ENCODE measurements at regions not wholly inside any gene's neighbourhood (a gene's known extent, or its start where the extent isn't known, plus 50 kb on each side); places are given as distances from the start of the nearest gene placed in this dataset.
"Not testable (repeated sequence)": the region's sequence is repeated elsewhere in the genome, so short reads cannot be mapped to it uniquely, and the experiment has no call there.

DNA sequence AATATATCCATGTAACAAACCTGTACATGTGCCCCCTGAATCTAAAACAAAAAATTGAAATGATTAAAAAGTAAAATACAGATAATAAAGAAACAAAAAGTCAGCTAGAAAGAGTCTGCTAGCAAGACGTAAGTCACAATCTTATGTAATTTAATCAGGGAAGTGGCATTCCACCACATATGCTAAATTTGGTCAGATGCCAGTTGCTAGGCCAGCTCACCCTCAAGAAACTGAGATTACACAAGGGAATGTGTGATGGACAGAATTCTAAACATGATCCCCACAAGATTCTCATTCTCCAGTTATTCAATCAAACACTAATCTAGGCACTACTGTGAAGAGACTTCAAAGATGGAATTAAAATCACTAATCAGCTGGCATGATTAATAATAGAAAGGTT, 689.3 kb downstream of the CENPC start:
- no peak for DNase-seq (ENCODE audit: low read depth in 2 of 2, low spot score in 1 of 2)

DNA sequence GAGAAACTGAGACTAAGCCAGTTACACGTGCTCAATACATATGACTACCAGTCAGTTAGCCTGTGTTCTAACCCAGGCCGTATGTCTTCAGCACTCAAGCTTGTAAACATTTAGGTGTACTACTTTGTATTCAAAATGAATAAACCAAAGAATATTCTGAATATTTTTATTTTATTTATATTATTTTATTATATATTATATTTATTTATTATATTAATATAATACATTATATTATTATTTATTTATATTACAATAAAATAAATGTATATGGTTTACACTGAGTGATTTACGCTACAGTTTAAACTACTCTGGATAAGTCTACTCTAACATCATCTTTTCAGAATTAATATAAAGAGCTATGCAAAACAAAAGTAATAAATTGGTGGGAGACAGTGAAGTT, 691.5 kb downstream of the CENPC start:
- DNase-seq (ENCODE audit: low read depth in 2 of 2, low spot score in 1 of 2): no peak

DNA sequence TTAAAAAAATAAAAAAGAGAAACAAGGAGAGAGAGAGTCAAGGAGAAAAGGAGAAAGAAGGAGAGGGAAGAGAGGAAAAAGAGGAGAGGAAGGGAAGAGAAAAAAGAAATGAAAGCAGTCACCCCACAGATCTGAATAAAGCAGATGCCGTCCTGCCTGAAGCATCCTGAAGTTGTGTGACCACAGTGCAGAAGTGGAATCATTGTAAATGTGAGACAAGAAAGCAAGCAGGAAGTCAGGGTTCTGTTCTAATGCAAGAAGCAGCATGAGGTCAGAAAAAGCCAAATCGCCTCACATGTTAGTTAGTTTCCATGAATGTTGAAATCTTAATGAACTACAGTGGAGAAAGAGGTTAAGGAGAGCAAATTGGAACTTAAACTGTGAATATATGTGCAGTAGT, 692.5 kb downstream of the CENPC start:
- no peak for DNase-seq (ENCODE audit: low read depth in 2 of 2, low spot score in 1 of 2)

DNA sequence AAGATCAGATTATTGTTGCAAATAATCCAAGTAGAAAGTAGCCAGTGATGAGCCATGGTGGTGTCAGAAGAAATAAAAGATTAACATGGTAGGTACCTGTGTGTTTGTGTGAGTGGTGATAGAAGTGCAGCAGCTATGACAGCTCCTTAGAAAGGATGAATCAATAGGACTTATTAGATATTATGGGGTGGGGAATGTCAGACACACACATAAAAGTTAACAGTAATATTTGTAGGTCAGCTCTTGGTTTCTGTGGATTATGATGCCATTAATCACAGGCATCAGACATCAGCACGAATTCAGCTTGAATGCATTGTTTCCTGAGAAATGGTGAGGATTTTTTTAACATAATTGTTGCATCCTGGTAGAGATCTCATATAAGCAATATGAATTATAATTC, 695.7 kb downstream of the CENPC start:
- no peak for DNase-seq (ENCODE audit: low read depth in 2 of 2, low spot score in 1 of 2)

DNA sequence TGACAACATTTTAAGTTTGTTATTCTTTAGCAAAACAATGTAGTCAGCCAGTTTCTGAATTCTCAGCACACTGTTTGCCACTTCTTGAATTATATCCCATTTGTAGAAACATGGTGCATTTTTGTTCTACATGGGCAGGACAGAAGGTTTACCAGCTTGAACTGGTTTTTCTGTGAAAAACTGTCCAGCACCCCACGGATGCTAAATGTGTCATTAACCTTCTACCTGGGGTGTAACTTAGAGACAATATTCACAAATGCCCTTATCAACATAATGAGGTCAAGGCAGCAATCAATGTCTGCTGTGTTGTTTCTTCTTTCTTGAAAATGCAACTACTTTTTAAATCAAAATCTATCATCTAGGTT, 702.6 kb downstream of the CENPC start:
- no peak for DNase-seq (ENCODE audit: low read depth in 2 of 2, low spot score in 1 of 2)

DNA sequence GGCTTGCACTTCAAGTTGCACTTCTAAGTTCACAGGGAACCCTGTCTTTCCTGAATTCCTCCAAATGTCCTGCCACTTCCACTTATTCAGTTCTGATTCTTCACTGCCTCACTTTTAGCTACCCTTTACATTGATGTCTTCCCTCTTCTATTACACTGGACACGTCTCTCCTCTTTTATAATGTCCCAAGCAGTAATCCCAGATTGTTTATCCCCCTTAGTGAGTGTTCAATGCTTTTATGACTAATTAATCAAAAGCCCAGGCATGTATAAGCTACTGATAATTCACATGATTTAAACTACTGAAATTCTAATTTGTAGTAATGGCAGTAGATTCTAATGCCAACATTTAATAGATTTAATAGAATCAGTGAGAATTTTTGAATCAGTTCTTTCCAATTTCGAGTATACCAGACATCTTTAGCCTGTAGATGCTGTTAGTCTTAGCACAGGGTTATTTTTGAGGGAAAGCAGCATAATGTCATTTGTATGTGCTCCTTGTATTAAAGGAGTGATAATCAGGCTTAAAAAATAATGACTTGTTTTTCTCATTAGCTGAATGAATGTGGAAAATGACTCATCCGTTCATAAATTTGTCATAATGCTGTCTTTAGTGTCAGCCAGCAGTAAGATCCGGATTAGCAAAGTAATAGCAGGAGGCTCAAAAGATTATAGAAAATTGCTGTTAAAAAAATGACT, 703.1 kb downstream of the CENPC start:
- DNase-seq (ENCODE audit: low read depth in 2 of 2, low spot score in 1 of 2): no peak

DNA sequence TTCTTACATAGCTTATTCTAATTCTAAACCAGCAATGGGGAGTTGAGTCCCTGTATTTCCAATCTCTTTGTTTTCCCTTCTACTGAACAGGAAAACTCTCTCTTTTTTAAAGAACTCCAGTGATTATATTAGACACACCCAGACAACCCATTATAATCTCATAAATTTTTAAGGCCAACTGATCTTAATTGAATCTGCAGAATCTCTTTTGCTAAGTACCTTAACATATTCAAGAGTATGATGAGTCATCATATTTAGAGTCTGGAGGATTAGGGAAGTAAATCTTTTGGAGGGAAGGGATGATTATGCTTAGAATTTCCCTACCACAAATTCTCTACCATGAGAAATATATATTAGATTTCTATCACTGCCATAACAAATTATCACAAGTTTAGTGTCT, 705.1 kb downstream of the CENPC start:
- no peak for DNase-seq (ENCODE audit: low read depth in 2 of 2, low spot score in 1 of 2)

DNA sequence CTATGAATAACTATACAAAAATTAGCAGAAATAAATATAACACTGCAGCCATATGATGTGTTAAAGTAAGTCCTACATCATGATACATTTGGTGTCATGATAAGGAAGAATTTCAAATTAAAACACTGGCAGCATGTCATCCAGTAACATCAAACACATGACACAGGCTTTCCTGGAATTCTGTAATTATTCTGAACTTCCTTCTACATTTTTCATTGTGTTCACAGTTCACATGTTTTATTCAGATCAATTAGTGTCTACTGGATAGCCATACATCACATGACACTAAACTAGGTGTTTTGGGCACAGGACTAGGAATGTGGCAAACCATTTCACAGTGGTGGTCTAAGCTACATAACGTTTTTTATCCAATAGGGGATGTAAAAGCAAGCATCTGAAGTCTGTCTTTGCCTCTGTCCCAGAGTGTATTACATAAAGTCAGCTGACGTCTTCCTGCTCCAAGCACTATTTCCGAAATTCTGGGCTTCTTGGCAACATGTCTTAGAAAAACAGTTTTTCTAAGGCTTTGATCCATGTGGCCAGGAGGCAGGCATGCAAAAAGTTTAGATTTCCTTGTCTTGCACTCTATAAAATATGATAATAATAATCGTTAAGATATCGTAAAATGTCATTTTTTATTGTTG, 707.9 kb downstream of the CENPC start:
- no peak for DNase-seq (ENCODE audit: low read depth in 2 of 2, low spot score in 1 of 2)

DNA sequence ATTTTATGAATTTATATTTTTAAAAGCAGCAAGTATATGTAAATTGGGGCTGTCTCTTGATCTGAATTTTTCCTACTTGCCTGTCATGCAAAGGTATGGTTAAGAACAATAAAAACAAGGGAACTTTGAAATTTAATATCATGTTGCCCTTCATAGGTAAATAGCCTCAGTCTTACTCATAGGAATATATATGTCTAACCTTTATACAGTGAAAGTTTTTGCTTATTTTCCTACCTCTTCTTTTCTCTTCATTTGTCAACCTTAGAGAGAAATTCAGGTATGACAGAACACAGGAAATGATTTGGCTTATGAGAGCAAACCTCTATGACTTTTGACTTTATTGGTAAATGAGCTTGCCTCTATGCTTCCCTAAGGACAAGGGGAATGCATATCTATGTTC, 716.0 kb downstream of the CENPC start:
- DNase-seq (ENCODE audit: low read depth in 2 of 2, low spot score in 1 of 2): no peak

DNA sequence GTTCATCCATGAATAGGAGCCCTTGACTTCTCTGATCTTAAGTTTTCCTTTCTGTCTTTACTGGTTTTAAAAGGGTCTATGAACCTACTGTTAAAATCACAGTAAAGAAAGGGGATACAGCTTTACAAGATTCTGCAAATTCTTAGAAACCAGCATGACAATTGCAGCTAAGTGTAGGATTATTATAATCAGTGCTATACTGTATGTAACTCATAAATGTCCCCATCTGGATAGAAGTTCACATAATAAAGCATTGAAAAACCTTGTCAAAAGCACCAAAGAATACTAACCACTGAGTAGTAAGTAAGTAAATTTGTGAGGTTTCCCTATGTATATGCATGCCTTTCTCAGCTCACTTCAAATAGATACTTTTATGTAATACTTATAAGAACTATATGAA, 724.6 kb downstream of the CENPC start:
- DNase-seq (ENCODE audit: low read depth in 2 of 2, low spot score in 1 of 2): no peak

DNA sequence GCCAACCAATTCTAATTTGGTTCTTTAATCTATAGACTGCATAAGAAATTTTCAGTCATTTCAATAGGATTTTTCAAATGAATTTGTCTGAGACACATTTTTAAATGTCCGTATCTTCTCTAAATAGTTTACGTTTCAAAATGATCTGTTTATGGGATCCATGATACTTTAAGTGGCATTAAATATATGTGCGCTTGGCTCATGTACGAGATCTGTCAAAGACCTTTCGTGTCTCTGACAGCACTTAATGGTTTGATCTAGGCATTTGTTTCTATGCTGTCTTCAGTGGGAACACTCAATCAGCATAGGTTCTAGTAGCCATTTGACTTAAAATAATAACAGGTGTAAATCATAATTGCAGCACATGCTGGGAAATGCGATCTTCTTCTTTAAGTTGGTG, 731.0 kb downstream of the CENPC start:
- DNase-seq (ENCODE audit: low read depth in 2 of 2, low spot score in 1 of 2): no peak

DNA sequence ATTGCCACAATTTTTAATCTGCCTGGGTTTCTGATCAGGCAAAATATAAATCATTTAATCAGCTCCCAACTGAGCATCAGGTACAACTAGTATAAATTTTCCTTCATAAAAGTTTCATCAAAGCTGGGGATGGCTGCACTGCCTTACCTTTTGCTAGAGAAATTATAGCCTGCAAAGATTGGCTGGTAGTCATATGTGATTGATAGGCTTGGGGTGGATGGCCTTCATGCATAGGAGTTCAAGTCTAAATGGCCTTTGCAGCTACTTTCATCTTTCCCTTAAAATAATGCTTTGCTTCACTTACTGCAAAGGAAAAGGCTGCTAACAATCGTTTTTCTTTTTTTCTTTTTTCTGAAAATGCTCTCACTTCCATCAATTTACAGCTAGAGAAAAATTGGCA, 739.7 kb downstream of the CENPC start:
- no peak for DNase-seq (ENCODE audit: low read depth in 2 of 2, low spot score in 1 of 2)

DNA sequence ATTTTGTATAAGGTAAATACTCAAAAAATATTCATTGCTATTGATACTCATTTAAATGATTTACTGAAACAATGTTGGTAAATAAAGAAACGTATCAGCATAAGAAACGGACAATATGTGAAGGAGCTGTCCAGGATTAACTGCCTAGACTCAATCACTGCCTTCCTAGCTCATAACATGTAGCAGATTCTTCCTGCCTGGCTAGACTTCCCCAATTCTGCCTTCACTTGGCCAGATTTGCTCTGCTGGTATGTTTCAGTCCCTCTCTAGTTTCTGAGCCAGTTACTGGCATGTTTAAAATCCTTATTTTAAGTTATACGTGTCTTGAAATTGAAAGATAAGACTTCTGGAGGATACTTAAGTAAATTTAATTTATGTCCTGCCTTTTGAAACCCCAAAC, 740.3 kb downstream of the CENPC start:
- DNase-seq (ENCODE audit: low read depth in 2 of 2, low spot score in 1 of 2): no peak

DNA sequence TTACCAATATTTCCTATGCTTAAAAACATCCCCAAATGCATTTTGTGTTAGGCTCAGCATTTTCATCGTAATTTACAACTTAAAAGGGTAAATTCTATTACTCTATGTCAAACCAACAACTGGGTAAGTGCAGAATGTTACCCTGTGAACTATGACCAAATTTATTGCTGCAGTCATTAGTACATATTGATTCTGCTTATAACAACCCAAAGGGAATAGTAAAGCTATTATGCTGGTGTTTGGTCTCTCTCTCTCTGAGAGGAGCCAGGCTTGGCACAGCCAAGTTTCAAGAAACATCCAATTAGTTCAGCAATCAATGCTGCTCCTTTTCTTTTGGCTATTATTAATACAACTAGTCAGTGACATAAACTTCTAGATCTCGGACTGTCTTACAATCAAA, 747.7 kb downstream of the CENPC start:
- no peak for DNase-seq (ENCODE audit: low read depth in 2 of 2, low spot score in 1 of 2)

DNA sequence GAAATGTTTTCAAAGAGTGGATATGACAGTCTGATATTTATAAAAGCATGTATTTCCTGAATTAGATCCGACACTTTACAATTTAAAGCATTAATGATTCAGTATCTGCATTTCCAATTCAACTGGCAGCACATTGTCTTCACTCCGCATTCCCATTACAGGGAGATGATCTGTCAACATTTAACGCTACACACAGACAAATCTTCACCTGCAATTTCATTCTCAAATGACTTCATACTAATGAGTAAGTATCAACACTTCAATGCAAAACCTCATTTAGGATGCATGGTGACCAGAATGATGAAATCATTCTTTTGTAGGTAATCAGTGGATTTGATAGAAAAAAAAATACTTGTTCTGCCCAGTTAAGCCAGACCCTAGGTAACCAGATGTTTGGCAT, 749.6 kb downstream of the CENPC start:
- DNase-seq (ENCODE audit: low read depth in 2 of 2, low spot score in 1 of 2): no peak

DNA sequence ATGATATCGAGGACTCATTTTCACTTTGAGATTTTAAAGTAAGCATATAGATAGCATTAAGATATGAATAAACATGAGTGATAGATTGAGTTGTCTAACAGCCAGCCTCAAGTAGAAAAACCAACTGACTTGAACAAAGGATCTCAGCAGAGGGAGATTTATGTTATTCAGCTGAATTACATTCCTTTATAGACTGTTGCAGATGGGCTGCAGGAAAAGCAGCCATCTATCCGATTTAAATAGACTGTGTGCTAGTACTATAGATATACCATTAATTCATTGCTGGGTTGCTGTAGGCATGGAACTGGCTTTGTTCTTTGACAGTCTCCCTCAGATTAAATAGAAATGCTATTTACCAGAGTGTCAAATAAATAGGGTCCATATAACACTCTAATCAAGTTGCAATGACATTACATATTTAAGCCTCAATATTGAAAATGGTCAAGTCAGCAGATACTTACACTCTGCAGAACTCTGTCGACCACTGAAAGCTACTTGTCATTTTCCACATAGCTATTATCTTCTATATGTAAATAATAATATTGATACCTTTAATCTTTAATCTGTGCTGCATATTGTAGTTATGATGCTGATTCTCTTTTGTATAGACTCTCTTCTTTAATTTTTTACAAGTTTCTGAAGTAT, 750.8 kb downstream of the CENPC start:
- no peak for DNase-seq (ENCODE audit: low read depth in 2 of 2, low spot score in 1 of 2)

DNA sequence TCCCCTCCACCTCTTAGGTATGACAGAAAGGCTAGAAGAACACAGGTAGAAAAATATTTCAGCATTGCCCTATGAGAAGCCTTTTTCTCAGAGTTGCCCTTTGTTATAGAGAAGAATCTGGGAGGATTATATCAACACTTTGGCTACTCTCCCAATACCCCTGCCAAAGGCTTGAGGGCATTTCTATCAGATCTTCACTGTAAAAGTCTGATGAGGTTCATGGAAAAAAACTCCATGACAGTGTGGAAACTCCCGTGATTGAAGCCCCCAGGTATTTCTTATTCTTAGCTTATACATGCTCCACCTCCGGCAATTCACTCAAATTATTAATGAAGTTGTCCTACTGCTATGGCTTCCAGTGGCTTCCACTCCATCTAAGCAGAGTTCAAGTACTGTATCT, 753.6 kb downstream of the CENPC start:
- DNase-seq (ENCODE audit: low read depth in 2 of 2, low spot score in 1 of 2): no peak

DNA sequence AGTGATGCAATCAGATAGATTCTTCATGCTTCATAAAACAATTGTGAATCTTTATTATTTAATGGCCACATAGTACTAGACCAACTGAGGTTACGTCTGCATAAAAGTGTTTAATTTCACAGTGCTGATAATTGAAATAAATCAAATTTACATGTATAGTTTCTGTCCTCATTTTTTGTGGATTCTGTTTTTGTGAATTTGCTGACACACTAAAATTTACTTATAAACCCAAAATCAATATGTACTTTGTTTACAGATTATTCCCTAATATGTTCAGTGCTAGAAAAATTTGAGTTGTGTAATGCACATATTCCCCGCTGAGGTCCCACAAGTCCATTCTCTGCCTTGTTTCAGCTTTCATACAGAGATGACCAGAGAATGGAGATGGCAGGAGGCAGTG, 759.8 kb downstream of the CENPC start:
- DNase-seq (ENCODE audit: low read depth in 2 of 2, low spot score in 1 of 2): no peak

DNA sequence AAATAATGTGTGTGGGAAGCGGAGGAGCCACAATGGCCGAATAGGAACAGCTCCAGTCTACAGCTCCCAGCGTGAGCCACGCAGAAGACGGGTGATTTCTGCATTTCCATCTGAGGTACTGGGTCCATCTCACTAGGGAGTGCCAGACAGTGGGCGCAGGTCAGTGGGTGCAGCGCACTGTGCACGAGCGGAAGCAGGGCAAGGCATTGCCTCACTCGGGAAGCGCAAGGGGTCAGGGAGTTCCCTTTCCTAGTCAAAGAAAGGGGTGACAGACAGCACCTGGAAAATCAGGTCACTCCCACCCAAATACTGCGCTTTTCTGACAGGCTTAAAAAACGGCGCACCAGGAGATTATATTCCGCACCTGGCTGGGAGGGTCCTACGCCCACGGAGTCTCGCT, 762.6 kb downstream of the CENPC start:
- not testable (repeated sequence) for DNase-seq (ENCODE audit: low read depth in 2 of 2, low spot score in 1 of 2)

DNA sequence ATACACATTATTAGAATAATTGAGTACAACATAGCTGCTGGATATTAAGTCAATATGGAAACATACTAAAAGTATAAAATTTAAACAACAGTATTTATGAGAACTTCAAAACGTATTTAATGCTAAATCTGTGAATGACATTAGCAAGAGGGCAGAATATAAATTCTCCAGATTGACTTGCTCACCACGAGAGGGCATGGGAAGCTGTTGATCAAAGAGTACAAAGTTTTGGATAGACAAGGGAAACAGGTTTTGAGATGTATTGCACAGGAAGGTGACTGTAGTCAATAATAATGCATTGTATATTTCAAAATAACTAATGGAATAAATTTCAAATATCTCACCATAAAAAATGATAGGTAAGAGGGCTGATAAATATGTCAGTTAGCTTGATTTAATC, 768.2 kb downstream of the CENPC start:
- DNase-seq (ENCODE audit: low read depth in 2 of 2, low spot score in 1 of 2): no peak

DNA sequence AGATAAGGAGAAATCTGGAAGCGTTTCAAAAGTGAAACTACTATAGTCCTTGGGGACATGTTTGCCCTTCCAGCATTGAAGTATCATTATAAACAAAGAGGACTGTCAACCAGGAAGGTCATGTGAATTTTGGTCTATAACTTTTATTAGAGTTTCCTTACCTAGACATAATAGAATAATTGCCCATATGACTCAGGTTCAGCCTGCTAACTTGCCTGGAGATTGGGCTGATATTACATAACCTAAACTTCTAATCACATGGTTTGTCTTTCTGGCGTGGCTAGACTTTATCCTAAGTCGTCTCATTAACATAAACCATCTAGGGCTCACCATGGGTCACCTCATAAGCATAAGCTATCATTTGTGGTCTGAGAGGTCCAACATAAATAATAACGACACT, 775.9 kb downstream of the CENPC start:
- no peak for DNase-seq (ENCODE audit: low read depth in 2 of 2, low spot score in 1 of 2)

DNA sequence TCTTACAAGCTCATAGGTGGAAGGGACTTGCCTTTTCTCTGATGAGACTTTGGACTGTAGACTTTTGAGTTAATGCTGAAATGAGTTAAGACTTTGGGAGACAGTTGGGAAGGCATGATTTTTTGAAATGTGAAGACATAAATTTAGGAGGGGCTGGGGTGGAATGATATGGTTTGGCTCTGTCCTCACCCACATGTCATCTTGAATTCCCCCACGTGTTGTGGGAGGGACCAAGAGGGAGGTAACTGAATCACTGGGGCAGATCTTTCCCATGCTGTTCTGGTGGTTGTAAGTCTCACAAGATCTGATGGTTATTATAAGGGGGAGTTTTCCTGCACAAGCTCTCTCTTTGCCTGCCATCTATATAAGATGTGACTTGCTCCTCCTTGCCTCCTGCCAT, 777.9 kb downstream of the CENPC start:
- DNase-seq (ENCODE audit: low read depth in 2 of 2, low spot score in 1 of 2): no peak

DNA sequence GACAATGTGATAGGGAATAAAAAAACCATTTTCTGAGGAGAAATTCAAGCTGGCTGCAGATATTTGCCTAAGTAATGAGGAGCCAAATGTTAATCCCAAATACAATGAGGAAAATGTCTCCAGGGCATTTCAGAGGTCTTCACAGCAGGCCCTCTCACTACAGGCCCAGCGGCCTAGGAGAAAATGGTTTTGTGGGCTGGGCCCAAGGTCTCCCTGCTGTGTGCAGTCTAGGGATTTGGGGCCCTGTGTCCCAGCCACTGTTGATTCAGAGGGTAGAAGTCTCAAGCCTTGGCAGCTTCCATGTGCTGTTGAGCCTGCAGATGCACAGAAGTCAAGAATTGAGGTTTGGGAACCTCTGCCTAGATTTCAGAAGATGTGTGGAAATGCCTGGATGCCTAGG, 778.7 kb downstream of the CENPC start:
- no peak for DNase-seq (ENCODE audit: low read depth in 2 of 2, low spot score in 1 of 2)
